Retina (tissue), 1 donor: ENCODE measurements at regions not wholly inside any gene's neighbourhood (a gene's known extent, or its start where the extent isn't known, plus 50 kb on each side); places are given as distances from the start of the nearest gene placed in this dataset.

Experiments used
- DNase-seq: peaks from one replicate; pipeline ENCODE4 v3.0.0-alpha.2; 2016

- DNase-seq: no peak
These were observed 197.7 kb downstream of the HIBADH start for GRCh38 chr7:27464970-27465369.

GRCh38 chr7:27466703-27467102 lies 196.0 kb downstream of the HIBADH start:
- no peak for DNase-seq

GRCh38 chr7:27472043-27472442 lies 190.6 kb downstream of the HIBADH start:
- DNase-seq: no peak
